IPS DF 6.9 (cell line): ENCODE measurements at regions not wholly inside any gene's neighbourhood (a gene's known extent, or its start where the extent isn't known, plus 50 kb on each side); places are given as distances from the start of the nearest gene placed in this dataset.
"Not testable (repeated sequence)": the region's sequence is repeated elsewhere in the genome, so short reads cannot be mapped to it uniquely, and the experiment has no call there.

Experiments used
- DNase-seq: peaks from one replicate; pipeline ENCODE4 v3.0.0-alpha.2; 2013; ENCODE audit warnings: low read depth, low spot score
- H3K27ac ChIP-seq: one replicate; pipeline ENCODE4 v1.5.1; 2013; ENCODE audit warnings: low read length, control low read depth
- H3K27me3 ChIP-seq: 2 replicates; pipeline ENCODE4 v1.6.1; 2013; ENCODE audit warnings: mild to moderate bottlenecking, low read length; ENCODE audit not compliant: control insufficient read depth, insufficient read depth
- H3K36me3 ChIP-seq: 2 replicates; pipeline ENCODE4 v1.6.1; 2013; ENCODE audit warnings: low read length; ENCODE audit not compliant: control insufficient read depth, insufficient read depth
- H3K4me1 ChIP-seq: 2 replicates; pipeline ENCODE4 v1.6.1; 2013; ENCODE audit warnings: low read length; ENCODE audit not compliant: control insufficient read depth, insufficient read depth
- H3K4me3 ChIP-seq: 2 replicates; pipeline ENCODE4 v1.5.1; 2013; ENCODE audit warnings: mild to moderate bottlenecking, low read length
- H3K9me3 ChIP-seq: 2 replicates; pipeline ENCODE4 v1.6.1; 2013; ENCODE audit warnings: low read length, inconsistent platforms; ENCODE audit not compliant: control insufficient read depth, insufficient read depth
- WGBS: extraction: QIAGEN DNeasy Blood & Tissue Kit; methylation state at CpG from one replicate; pipeline ENCODE4 v1.1.7; 2013; ENCODE audit warnings: mixed read lengths, missing lambda C conversion rate; ENCODE audit not compliant: insufficient read length, insufficient coverage; 5-methylcytosine and 5-hydroxymethylcytosine counted together

DNA sequence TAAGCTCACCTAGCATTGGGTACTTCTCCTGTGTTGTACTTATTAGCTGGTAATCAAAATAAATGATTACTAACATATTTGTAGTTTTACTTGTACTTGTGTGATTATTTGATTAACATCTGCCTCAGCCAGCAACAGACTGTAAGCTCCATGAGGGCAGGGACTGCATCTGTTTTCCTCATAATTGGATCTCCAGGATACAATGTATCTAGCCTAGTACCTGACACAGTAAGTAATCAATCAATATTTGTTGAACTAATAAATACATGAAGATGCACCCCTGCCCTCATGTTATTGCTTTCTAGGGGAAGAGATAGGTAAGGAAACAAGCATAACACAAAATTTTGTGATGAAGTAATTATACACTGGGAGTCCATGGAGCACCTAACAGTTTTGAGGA lies 101.5 kb downstream of the TENT5C start:
- DNase-seq: no peak
- no peaks in the 10 kb centered on the region for H3K9me3 ChIP-seq
- no peaks in the 10 kb centered on the region for H3K36me3 ChIP-seq
- no peaks in the 10 kb centered on the region for H3K27me3 ChIP-seq
- H3K27ac ChIP-seq: no peak overlapping the region
- H3K4me1 ChIP-seq: peaks cover 4% of the 10 kb centered on the region; the same call in 1 of the 2 replicates
- H3K4me3 ChIP-seq: no peak overlapping the region

DNA sequence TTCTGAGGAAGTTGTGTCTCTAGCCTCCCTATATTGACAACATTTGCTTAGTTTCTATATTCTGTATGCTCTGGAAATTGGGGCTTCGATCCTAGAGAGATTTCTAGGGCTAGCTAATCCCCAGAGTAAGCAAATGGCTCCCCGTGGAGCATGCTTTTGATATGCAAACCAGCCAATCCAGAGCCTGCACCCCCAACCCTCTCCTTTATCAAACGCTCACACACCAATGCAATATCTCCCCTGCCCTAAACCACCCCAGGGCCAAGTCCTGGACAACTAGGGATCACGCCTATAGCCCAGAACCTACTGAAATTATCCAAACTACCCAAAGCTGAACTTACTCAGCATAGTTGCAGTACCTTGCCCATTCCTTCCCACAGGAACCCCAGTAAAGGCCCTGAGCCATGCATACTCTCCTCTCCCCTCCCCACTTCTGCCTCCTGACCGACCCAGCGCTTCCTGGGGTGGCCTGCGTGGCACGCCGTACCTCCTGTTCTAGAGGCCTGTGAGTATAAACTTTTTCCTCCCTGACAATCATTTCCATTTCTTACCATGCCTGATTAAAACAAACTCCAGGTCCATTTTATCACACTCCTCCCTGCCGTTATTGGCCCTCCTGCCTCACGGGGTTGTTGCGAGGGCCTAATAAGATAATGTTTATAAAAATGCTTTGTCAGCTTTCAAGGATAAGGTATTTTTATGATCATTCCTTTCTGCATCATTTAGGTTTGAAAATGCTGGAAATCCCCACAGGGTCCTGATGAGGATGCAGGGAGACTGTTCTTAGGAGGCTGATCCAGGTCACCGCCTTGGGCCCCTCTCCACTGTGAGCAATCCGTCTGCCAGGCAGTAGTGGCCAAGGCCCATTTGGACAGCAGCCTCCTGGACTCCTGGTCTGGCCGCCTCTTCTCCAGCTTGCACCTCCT lies 102.7 kb downstream of the TENT5C start:
- H3K27me3 ChIP-seq: no peaks in the 10 kb centered on the region
- no peak overlapping the region for H3K4me3 ChIP-seq
- no peaks in the 10 kb centered on the region for H3K36me3 ChIP-seq
- DNase-seq: no peak
- no CpG with 5 or more reads among the region's 15 CpGs for WGBS
- no peak overlapping the region for H3K27ac ChIP-seq
- peaks cover 4% of the 10 kb centered on the region; the same call in 1 of the 2 replicates for H3K4me1 ChIP-seq
- H3K9me3 ChIP-seq: no peaks in the 10 kb centered on the region

DNA sequence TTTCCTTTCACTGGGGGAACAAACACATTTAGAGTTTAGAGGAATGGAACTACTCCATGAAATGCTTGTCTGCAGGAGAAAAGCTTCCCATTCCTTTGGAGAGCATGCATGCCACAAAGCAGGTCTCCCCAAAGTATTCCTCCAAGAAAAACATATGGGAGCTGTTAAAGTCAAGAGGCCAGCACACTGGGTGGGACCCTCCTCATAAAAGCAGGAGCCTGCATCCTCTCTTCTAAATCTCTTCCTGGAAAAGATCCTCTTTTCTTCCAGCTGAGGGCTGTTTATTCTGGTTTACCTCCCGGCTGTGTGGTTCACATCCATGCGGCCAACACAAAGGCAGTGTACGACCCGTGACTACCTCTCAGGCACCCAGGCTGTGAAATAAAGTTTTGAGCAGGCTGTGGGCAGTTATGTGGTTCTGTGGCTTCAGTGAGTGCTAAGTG lies 103.4 kb downstream of the TENT5C start:
- Histone ChIP-seq H3K9me3 (no peaks in the 10 kb centered on the region), H3K4me3 (no peak overlapping the region), H3K4me1 (peaks cover 4% of the 10 kb centered on the region; the same call in 1 of the 2 replicates), H3K27me3 (no peaks in the 10 kb centered on the region), H3K27ac (no peak overlapping the region), H3K36me3 (no peaks in the 10 kb centered on the region)
- WGBS: no CpG with 5 or more reads among the region's 4 CpGs
- DNase-seq: no peak

- no CpG with 5 or more reads among the region's 8 CpGs for WGBS
- H3K4me1 ChIP-seq: peaks cover 4% of the 10 kb centered on the region; the same call in 1 of the 2 replicates
- no peaks in the 10 kb centered on the region for H3K36me3 ChIP-seq
- no peaks in the 10 kb centered on the region for H3K9me3 ChIP-seq
- no peaks in the 10 kb centered on the region for H3K27me3 ChIP-seq
- no peak overlapping the region for H3K4me3 ChIP-seq
- no peak for DNase-seq
- no peak overlapping the region for H3K27ac ChIP-seq
Measured at GRCh38 chr1:117710710-117711109, 104.9 kb downstream of the TENT5C start.

- WGBS: no CpG with 5 or more reads among the region's 2 CpGs
- Histone ChIP-seq H3K4me3 (no peak overlapping the region), H3K27ac (no peak overlapping the region), H3K36me3 (no peaks in the 10 kb centered on the region), H3K4me1 (peaks cover 4% of the 10 kb centered on the region; the same call in 1 of the 2 replicates), H3K9me3 (no peaks in the 10 kb centered on the region), H3K27me3 (no peaks in the 10 kb centered on the region)
- no peak for DNase-seq
Measured at GRCh38 chr1:117712621-117713020, 106.8 kb downstream of the TENT5C start.

DNA sequence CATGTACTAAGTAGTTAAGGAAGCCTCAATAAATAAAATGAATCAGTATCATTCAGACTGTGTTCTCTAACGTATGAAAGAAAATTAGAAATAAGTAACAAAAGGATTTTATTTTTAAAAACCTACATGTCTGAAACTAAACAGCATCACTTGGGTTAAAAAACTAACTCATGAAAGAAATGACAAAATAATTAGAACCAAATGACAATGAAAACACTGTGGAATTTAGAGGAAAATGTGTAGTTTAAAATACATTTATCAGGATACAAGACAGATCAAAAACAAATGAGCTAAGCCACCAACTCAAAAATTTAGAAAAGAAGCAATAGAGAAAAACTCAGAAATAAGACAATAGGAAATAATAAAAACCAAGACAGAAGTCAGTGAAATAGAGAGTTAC lies 108.7 kb downstream of the TENT5C start:
- DNase-seq: no peak
- H3K27ac ChIP-seq: no peak overlapping the region
- no peak overlapping the region for H3K4me3 ChIP-seq
- H3K9me3 ChIP-seq: no peaks in the 10 kb centered on the region
- H3K4me1 ChIP-seq: no peaks in the 10 kb centered on the region
- WGBS: no CpG with 5 or more reads among the region's 1 CpG
- no peaks in the 10 kb centered on the region for H3K27me3 ChIP-seq
- no peaks in the 10 kb centered on the region for H3K36me3 ChIP-seq

- H3K27ac ChIP-seq, H3K27me3 ChIP-seq, H3K36me3 ChIP-seq, DNase-seq, H3K4me1 ChIP-seq, H3K9me3 ChIP-seq, H3K4me3 ChIP-seq: not testable (repeated sequence)
- WGBS: no CpG with 5 or more reads among the region's 4 CpGs
Measured at GRCh38 chr1:117716030-117716429, 110.2 kb downstream of the TENT5C start.

- not testable (repeated sequence) for H3K27ac ChIP-seq, H3K27me3 ChIP-seq, H3K4me3 ChIP-seq, H3K4me1 ChIP-seq, H3K9me3 ChIP-seq, DNase-seq, H3K36me3 ChIP-seq
Measured at GRCh38 chr1:117717980-117718379, 112.1 kb downstream of the TENT5C start.

GRCh38 chr1:117718596-117718995 lies 112.7 kb downstream of the TENT5C start:
- not testable (repeated sequence) for H3K4me1 ChIP-seq, H3K27ac ChIP-seq, H3K27me3 ChIP-seq, H3K9me3 ChIP-seq, H3K4me3 ChIP-seq, DNase-seq, H3K36me3 ChIP-seq
- WGBS: no CpG with 5 or more reads among the region's 2 CpGs

- WGBS: no CpG with 5 or more reads among the region's 1 CpG
Measured at GRCh38 chr1:117719004-117719403, 113.2 kb downstream of the TENT5C start.

More at GRCh38 chr1:117719004-117719403, 113.2 kb downstream of the TENT5C start:
- Histone ChIP-seq H3K36me3 (no peaks in the 10 kb centered on the region), H3K4me1 (no peaks in the 10 kb centered on the region), H3K27me3 (no peaks in the 10 kb centered on the region), H3K9me3 (no peaks in the 10 kb centered on the region; the same call in 1 of the 2 replicates), H3K4me3 (no peak overlapping the region), H3K27ac (no peak overlapping the region)
- DNase-seq: no peak
